Epithelial cell of esophagus (primary cell): ENCODE measurements at regions not wholly inside any gene's neighbourhood (a gene's known extent, or its start where the extent isn't known, plus 50 kb on each side); places are given as distances from the start of the nearest gene placed in this dataset.

Source experiments
- DNase-seq: peaks from one replicate; pipeline ENCODE4 v3.0.0; 2010; ENCODE audit warnings: low read depth
- H3K4me3 ChIP-seq: 2 replicates; pipeline ENCODE4 v1.5.1; 2011; ENCODE audit warnings: mild to moderate bottlenecking, low read length, control low read depth
- TF ChIP-seq, protein P1 (sequence below): IDR thresholded peaks from 2 replicates; pipeline ENCODE4 v1.5.1; 2011; ENCODE audit warnings: low read depth, mild to moderate bottlenecking, low read length, control low read depth, inconsistent platforms; ENCODE audit not compliant: insufficient read depth; ENCODE audit errors: missing control alignments

DNA sequence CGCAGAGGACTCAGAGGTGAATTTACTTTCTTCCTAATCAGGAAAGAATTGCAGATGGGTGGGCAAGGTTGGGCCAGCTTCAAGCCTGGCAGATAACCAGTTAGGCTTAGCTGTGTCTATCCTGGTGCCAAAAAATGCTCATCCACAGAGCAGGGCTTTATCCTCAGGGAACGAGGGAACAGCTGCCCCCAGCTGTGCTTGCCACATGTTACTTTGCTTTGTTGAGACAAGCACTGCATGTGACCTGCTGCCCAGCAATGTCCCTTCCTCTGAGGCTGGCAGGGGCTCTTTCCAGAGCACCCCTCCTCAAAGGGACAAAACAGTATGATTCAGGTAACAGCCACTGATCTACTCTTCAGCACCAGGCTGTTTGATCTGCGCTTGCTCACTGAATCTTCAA, 505.1 kb upstream of the USP24 start:
- DNase-seq = no peak
- TF ChIP-seq, protein P1, sequence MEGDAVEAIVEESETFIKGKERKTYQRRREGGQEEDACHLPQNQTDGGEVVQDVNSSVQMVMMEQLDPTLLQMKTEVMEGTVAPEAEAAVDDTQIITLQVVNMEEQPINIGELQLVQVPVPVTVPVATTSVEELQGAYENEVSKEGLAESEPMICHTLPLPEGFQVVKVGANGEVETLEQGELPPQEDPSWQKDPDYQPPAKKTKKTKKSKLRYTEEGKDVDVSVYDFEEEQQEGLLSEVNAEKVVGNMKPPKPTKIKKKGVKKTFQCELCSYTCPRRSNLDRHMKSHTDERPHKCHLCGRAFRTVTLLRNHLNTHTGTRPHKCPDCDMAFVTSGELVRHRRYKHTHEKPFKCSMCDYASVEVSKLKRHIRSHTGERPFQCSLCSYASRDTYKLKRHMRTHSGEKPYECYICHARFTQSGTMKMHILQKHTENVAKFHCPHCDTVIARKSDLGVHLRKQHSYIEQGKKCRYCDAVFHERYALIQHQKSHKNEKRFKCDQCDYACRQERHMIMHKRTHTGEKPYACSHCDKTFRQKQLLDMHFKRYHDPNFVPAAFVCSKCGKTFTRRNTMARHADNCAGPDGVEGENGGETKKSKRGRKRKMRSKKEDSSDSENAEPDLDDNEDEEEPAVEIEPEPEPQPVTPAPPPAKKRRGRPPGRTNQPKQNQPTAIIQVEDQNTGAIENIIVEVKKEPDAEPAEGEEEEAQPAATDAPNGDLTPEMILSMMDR = no peak
- no peak overlapping the region for H3K4me3 ChIP-seq

- TF ChIP-seq, protein P1 = no peak
- no peak overlapping the region for H3K4me3 ChIP-seq
- DNase-seq = peak; percentile 73
These were observed 503.9 kb upstream of the USP24 start for GRCh38 chr1:55718758-55719671.

DNA sequence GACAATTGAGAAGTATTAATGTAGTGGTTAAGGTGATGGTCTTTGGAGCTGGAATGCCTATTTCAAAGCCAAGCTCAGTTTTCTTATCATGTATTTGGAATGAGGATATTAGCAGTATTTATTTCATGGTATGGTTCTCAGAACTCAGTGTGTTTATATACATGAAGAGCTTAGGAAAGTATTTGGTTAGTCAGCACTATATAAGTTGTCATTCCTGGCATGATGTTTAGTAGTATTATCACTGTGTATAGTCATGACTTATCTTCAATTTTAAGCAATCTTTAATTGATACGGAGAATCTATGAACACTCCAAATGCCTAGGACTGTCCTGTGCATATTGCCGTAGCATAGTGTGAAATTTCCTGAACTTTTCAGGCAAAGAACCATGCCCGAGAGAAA, 501.9 kb upstream of the USP24 start:
- DNase-seq = no peak
- no peak overlapping the region for H3K4me3 ChIP-seq
- TF ChIP-seq, protein P1 = no peak

DNA sequence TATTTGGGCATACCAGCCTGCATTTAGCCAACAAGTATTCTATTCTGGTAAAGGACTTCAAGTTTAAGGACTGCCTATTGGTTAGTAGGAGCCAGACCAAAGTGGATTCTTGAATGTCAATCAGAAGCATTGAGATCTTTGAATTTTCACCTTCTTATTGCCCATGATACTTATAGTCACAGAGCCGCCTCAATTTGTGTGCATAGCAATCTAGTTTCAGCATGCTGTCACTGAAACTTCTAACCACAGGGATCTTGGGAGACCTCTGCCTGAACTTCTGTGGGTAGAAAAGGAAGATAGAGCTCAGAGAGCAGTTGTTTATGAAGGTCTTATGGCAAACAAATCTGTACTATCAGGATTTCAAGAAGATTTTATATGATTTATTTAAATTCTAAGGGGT, 501.4 kb upstream of the USP24 start:
- TF ChIP-seq, protein P1 = no peak
- no peak overlapping the region for H3K4me3 ChIP-seq
- DNase-seq = no peak

DNA sequence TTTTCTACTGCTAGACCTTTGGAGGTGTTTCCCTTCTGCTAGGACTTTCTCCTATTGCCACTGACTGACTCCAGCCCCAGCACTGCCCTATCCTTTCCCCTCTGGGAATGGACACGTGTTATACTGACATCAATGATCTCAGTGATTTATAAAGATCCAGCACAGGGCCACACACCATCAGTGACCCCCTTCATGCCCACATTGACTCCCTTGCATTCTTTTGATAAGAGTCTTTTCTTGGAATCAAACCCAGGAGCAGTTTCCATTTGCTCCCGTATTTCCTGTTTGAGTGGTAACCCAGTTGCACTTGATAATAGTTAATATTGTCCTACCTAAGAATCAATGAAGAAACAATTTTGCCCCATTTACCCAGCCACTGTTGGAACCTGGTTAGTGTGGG, 501.0 kb upstream of the USP24 start:
- TF ChIP-seq, protein P1 = no peak
- DNase-seq = no peak
- H3K4me3 ChIP-seq = no peak overlapping the region

DNA sequence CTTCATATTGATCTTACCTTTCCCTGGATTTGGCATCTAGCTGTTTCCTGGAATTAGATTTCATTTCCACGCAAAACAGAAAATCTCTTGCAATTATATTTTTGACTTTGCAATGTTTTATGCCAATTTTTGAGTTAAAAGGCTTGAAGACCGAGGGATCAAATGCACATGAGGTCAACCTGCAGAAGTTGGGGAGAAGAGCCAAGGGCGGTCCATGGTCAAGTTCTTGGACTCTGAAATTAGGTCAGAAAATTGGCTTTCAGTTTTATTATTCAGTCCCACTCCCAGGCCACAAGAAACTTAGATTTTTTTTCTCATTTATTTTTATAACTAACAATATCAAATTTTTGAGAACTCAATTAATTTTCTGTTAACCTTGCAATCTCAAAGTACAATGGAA, 499.1 kb upstream of the USP24 start:
- H3K4me3 ChIP-seq = no peak overlapping the region
- TF ChIP-seq, protein P1 = no peak
- no peak for DNase-seq

- H3K4me3 ChIP-seq = no peak overlapping the region
- TF ChIP-seq, protein P1 = no peak
- DNase-seq = no peak
These were observed 498.4 kb upstream of the USP24 start for GRCh38 chr1:55713516-55713915.
